ENCODE measurements at regions not wholly inside any gene's neighbourhood (a gene's known extent, or its start where the extent isn't known, plus 50 kb on each side); places are given as distances from the start of the nearest gene placed in this dataset.

GRCh38 chr5:142435410-142436115 lies 110.7 kb upstream of the SPRY4 start:
- no peak for TF ChIP-seq POLR2A (IDR thresholded peaks at IDR 0.05; ENCODE audit: insufficient read depth in 1 of 2, low read depth in 2 of 2, low read length in 2 of 2)
- no peak for TF ChIP-seq NFIC (IDR thresholded peaks at IDR 0.05; ENCODE audit: low read length)
- TF ChIP-seq ZNF775 (CRISPR knock-in tag; IDR thresholded peaks at IDR 0.05; ENCODE audit: borderline replicate concordance) = no peak
- TF ChIP-seq SMAD1 (CRISPR knock-in tag; IDR thresholded peaks at IDR 0.05; ENCODE audit: borderline replicate concordance, low read depth) = no peak
- TF ChIP-seq ELK4 (CRISPR knock-in tag; IDR thresholded peaks at IDR 0.05; ENCODE audit: borderline replicate concordance) = no peak
- TF ChIP-seq RAD21 (CRISPR knock-in tag; IDR thresholded peaks at IDR 0.05) = no peak
- TF ChIP-seq GABPA (IDR thresholded peaks at IDR 0.05; ENCODE audit: low read depth, low read length) = no peak
- TF ChIP-seq GABPA (CRISPR knock-in tag; IDR thresholded peaks at IDR 0.05; ENCODE audit: low read depth) = no peak
- TF ChIP-seq MAX (IDR thresholded peaks at IDR 0.05) = no peak
- no peak for TF ChIP-seq SMARCC2 (IDR thresholded peaks at IDR 0.05)
- no peak for TF ChIP-seq CTCF (CRISPR knock-in tag; IDR thresholded peaks at IDR 0.05)
